Lung (tissue), 11 donors: ENCODE measurements at regions not wholly inside any gene's neighbourhood (a gene's known extent, or its start where the extent isn't known, plus 50 kb on each side); places are given as distances from the start of the nearest gene placed in this dataset.

Source experiments
- ATAC-seq: fragments of 200-7000 bp; cut with Tn5 transposase; one replicate; pipeline ENCODE4 v1.9.1; 2020; ENCODE audit warnings: moderate number of reproducible peaks; ENCODE audit not compliant: insufficient read depth, low FRiP score
- DNase-seq, 3 donors: peaks; one replicate each; pipeline ENCODE4 v3.0.0-alpha.2; 2013 to 2017
- H3K27ac ChIP-seq, 2 donors: one replicate each; pipeline ENCODE4 v1.5.1; 2013; ENCODE audit warnings: mild to moderate bottlenecking in 2 of 2, moderate library complexity in 2 of 2, control low read depth in 1 of 2, inconsistent platforms in 1 of 2, low read depth in 1 of 2, low read length in 1 of 2
- H3K27me3 ChIP-seq, 3 donors: one replicate each; pipeline ENCODE4 v1.5.1; 2013; ENCODE audit warnings: low read length in 2 of 3; ENCODE audit not compliant: control insufficient read depth in 3 of 3, insufficient read depth in 3 of 3
- H3K36me3 ChIP-seq, 4 donors: one replicate each; pipeline ENCODE4 v1.5.1; 2013; ENCODE audit warnings: low read length in 4 of 4, mild to moderate bottlenecking in 1 of 4, moderate library complexity in 1 of 4; ENCODE audit not compliant: control insufficient read depth in 4 of 4, insufficient read depth in 4 of 4
- H3K4me1 ChIP-seq, 5 donors: one replicate each; pipeline ENCODE4 v1.5.1; 2013; ENCODE audit warnings: low read length in 5 of 5, mild to moderate bottlenecking in 2 of 5, moderate library complexity in 1 of 5; ENCODE audit not compliant: control insufficient read depth in 5 of 5, insufficient read depth in 5 of 5
- H3K4me3 ChIP-seq: one replicate; pipeline ENCODE4 v1.5.1; 2013; ENCODE audit warnings: mild to moderate bottlenecking, control low read depth, moderate library complexity
- H3K9ac ChIP-seq, 2 donors: one replicate each; pipeline ENCODE4 v1.5.1; 2013; ENCODE audit warnings: low read length in 2 of 2, control low read depth in 1 of 2; ENCODE audit not compliant: insufficient read depth in 1 of 2
- H3K9me3 ChIP-seq, 4 donors: one replicate each; pipeline ENCODE4 v1.5.1; 2013; ENCODE audit warnings: low read length in 3 of 4, mild to moderate bottlenecking in 1 of 4, moderate library complexity in 1 of 4; ENCODE audit not compliant: control insufficient read depth in 4 of 4, insufficient read depth in 3 of 4
- CTCF ChIP-seq: IDR thresholded peaks from 2 replicates; pipeline ENCODE4 v1.5.1; 2012; ENCODE audit warnings: mild to moderate bottlenecking; ENCODE audit errors: control extremely low read depth, extremely low read depth
- WGBS, 2 donors: extraction: QIAGEN DNeasy Blood & Tissue Kit; methylation state at CpG; one replicate each; pipeline ENCODE4 v1.1.7; 2013; 5-methylcytosine and 5-hydroxymethylcytosine counted together
- donor health status: control.
- donor health status: control.
- donor health status: Bipolar disorder and iron deficiency.
- donor health status: healthy.
- donor health status: DM: yes; HTN: yes; CAD: no.

- 59 to 68% methylated on average over 3 of the region's 3 CpGs for WGBS, 2 donors
Measured at GRCh38 chr9:84212246-84212645, 128.3 kb downstream of the SLC28A3 start.

GRCh38 chr9:84212982-84213381, 127.6 kb downstream of the SLC28A3 start:
- TF ChIP-seq CTCF, result no peak

More at GRCh38 chr9:84212246-84212645, 128.3 kb downstream of the SLC28A3 start:
- Histone ChIP-seq H3K9me3 (peaks cover 0 to 2% (median 0%) of the 10 kb centered on the region in 4 donors), H3K4me3 (no peak overlapping the region), H3K9ac (no peak overlapping the region), H3K27ac (no peak overlapping the region), H3K36me3 (no peaks in the 10 kb centered on the region), H3K4me1 (peaks cover 0 to 3% (median 0%) of the 10 kb centered on the region in 5 donors), H3K27me3 (no peaks in the 10 kb centered on the region)
- TF ChIP-seq CTCF, result no peak
- DNase-seq (no peak), ATAC-seq (no peak)

GRCh38 chr9:84216151-84216550, 124.4 kb downstream of the SLC28A3 start:
- WGBS, 2 donors, result 94 to 96% methylated on average over 2 of the region's 2 CpGs
- Histone ChIP-seq H3K27ac (no peak overlapping the region), H3K4me3 (no peak overlapping the region), H3K9ac (no peak overlapping the region), H3K36me3 (no peaks in the 10 kb centered on the region), H3K27me3 (no peaks in the 10 kb centered on the region), H3K4me1 (no peaks in the 10 kb centered on the region), H3K9me3 (peaks cover 0 to 2% (median 0%) of the 10 kb centered on the region in 4 donors)
- ATAC-seq (no peak), DNase-seq (no peak)
- TF ChIP-seq CTCF, result no peak

More at GRCh38 chr9:84212982-84213381, 127.6 kb downstream of the SLC28A3 start:
- Histone ChIP-seq H3K36me3 (no peaks in the 10 kb centered on the region), H3K9me3 (peaks cover 0 to 2% (median 0%) of the 10 kb centered on the region in 4 donors), H3K9ac (no peak overlapping the region), H3K27ac (no peak overlapping the region), H3K4me3 (no peak overlapping the region), H3K27me3 (no peaks in the 10 kb centered on the region), H3K4me1 (no peaks in the 10 kb centered on the region)
- DNase-seq (no peak), ATAC-seq (no peak)
- 87 to 100% methylated on average over 2 of the region's 2 CpGs for WGBS, 2 donors

- DNase-seq (no peak), ATAC-seq (no peak)
- TF ChIP-seq CTCF, result no peak
- peaks cover 0 to 4% (median 1%) of the 10 kb centered on the region in 4 donors for H3K9me3 ChIP-seq
- no peak overlapping the region for H3K4me3 ChIP-seq
- no peaks in the 10 kb centered on the region for H3K27me3 ChIP-seq
- no peaks in the 10 kb centered on the region for H3K36me3 ChIP-seq
- no peaks in the 10 kb centered on the region for H3K4me1 ChIP-seq
- 86% methylated on average over 4 of the region's 4 CpGs for WGBS, 2 donors
- H3K27ac ChIP-seq, result no peak overlapping the region
- H3K9ac ChIP-seq, result no peak overlapping the region
Measured at GRCh38 chr9:84218322-84218721, 122.2 kb downstream of the SLC28A3 start.
